ENCODE measurements at regions not wholly inside any gene's neighbourhood (a gene's known extent, or its start where the extent isn't known, plus 50 kb on each side); places are given as distances from the start of the nearest gene placed in this dataset.

DNA sequence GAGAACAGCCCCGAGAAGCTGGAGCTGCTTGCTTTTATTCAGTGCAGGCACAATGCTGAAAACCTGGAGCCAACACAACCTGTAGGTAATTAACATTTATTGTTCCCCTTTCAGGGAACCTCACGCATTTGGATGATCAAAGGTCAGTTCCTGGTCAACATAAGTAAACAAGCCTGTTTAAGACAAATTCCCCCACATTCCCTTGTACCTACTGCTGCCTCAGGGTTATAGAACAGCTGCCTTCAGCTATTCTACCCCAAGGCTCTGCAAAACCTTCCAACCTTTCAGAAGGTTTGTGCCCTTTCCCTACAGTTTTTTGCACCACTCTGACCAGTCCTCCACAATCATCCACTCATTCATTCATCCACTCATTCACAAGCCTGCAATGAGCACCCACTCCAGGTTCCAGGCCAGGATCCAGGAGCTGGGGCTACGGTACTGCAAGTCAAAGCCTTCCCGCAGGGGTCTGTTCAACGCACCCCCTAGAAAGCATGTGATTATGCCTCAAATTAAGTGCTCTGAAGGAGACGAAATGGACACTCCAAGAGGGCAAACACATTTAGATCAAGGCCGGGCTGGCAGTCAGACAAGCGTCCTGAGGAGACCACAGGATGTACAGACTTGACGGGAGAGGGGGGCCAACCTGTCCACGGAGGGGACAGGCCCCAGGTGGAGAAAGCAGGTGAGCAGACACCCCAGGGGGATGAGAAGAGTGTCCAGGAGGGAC is 683.9 kb downstream of the MATN1 start:
- DNase-seq (ENCODE audit: low read depth): no peak
- in situ Hi-C loops (cut with HindIII; ENCODE audit: low sequenced_read_pairs): no loop called here
- TF ChIP-seq, protein P1, sequence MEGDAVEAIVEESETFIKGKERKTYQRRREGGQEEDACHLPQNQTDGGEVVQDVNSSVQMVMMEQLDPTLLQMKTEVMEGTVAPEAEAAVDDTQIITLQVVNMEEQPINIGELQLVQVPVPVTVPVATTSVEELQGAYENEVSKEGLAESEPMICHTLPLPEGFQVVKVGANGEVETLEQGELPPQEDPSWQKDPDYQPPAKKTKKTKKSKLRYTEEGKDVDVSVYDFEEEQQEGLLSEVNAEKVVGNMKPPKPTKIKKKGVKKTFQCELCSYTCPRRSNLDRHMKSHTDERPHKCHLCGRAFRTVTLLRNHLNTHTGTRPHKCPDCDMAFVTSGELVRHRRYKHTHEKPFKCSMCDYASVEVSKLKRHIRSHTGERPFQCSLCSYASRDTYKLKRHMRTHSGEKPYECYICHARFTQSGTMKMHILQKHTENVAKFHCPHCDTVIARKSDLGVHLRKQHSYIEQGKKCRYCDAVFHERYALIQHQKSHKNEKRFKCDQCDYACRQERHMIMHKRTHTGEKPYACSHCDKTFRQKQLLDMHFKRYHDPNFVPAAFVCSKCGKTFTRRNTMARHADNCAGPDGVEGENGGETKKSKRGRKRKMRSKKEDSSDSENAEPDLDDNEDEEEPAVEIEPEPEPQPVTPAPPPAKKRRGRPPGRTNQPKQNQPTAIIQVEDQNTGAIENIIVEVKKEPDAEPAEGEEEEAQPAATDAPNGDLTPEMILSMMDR (IDR thresholded peaks at IDR 0.05; ENCODE audit: low read depth, low read length, missing control alignments): no peak
- no peak overlapping the region for H3K4me3 ChIP-seq (ENCODE audit: low read depth, low read length)

DNA sequence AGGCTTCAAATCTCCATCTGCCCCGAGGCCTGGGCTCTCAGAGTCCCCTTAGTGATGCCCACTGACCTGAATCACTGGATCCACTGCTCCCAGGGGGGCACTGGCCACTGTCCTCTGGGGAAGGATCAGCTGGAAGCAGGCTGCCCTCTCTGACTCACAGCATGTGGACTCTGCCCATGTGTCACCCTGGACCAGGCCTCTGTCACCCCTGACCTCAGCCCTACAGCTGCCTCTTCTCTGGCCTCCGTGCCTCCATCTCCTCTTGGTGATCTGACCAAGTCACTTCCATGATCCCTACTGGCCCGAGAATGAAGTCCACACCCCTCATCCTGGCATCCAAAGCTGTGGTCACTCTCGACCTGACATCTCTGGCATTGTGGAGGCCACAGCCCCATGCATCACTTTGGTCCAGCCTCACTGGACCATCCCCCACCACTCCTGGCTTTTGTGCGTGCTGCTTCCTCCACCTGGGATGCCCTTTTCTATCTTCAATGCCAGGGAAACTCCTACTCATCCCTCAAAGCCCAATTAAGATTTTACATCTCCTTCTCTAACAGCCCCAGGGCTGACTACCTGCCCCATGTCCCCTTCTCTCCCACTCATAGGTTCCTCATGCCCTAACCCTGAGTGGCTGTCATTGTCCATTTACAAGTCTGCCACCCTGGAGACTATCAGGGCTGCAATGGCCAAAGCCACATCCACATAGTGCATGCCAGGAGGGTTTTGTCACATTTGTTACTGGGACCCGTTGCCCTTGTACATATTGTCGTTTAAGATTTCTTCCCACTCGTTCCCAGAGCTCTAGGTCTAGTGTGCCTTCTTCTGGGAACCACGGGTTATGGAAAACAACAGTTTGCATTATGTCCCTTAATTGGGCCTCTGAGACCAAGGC is 685.0 kb downstream of the MATN1 start:
- in situ Hi-C loops (cut with HindIII; ENCODE audit: low sequenced_read_pairs): no loop called here
- TF ChIP-seq, protein P1 (IDR thresholded peaks at IDR 0.05; ENCODE audit: low read depth, low read length, missing control alignments): no peak
- H3K4me3 ChIP-seq (ENCODE audit: low read depth, low read length): no peak overlapping the region
- no peak for DNase-seq (ENCODE audit: low read depth)

DNA sequence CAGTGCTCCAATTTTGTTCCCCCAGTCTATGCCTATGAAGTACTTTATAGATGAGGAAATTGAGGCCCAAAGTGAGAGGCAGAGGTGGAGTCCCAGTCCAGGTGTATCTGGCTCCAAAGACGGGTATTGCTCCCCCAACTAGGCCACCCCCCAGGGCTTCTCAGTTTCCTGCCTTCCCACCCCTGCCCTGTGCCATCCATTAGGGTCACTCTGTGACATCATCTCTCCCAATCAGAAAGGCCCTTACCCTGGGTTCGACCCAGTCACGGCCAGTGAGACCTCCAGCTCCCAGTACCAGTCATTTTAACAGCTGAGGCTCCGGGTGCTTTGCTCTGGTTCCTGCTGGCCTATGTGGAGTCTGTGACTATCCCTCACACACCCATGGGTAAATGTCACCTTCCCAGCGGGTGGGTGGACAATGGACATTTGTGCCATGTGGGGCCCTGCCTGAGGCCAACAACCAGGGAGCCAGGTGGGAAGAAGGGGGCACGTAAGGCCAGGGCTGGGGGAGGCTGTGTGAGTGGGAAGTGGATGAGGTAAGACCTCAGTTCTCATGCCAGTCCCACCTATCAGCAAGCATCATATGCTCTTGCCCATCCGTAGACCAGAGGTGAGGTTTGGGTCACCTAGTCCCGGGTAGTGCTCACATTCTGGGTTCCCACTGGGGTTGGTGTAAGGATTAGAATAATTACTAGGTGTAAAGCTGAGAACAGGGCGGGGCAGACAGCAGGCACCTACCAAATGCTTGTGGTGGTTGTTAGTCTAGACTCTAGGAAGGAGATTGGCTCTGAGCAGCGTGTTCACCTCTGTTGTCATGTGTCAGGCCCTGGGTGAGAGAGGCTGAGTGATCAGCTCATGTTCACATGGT is 685.9 kb downstream of the MATN1 start:
- no peak for DNase-seq (ENCODE audit: low read depth)
- in situ Hi-C loops (cut with HindIII; ENCODE audit: low sequenced_read_pairs): no loop called here
- H3K4me3 ChIP-seq (ENCODE audit: low read depth, low read length): no peak overlapping the region
- TF ChIP-seq, protein P1 (IDR thresholded peaks at IDR 0.05; ENCODE audit: low read depth, low read length, missing control alignments): no peak

DNA sequence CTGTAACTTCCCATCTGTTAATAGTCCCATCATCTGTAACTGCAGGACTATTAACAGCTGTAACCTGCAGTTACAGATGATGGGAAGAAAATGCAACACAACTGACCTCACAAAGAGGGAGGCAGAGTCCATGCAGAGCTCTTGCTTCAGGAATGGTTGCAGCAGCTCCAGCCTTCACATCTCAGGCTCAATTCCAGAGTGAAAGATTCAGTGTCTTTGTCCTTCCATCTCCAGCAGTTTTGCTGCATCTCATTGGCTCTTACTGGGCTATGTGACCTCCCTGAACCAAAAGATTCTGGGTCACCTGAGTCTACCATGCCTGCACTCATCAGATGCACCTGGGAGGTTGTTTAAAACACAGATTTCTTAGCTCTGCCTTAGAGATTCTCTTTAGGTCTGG is 686.7 kb downstream of the MATN1 start:
- in situ Hi-C loops (cut with HindIII; ENCODE audit: low sequenced_read_pairs): no loop called here
- TF ChIP-seq, protein P1 (IDR thresholded peaks at IDR 0.05; ENCODE audit: low read depth, low read length, missing control alignments): no peak
- H3K4me3 ChIP-seq (ENCODE audit: low read depth, low read length): no peak overlapping the region
- DNase-seq (ENCODE audit: low read depth): no peak

DNA sequence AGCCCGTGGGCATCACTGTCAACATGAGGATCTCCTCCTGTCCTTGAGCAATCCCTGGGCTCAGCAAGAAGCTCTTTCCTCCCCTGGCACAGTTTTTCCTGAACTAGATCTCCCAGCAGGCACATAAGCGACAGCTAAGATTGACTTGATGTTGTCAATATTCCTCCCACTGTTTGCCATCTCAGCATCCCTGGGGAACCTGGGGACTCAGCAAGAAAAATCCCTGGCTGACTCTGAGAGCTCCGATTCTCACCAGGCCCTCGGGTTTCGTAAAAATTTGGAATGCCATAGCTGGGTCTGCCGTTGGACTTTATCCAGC is 687.2 kb downstream of the MATN1 start:
- TF ChIP-seq, protein P1 (IDR thresholded peaks at IDR 0.05; ENCODE audit: low read depth, low read length, missing control alignments): no peak
- in situ Hi-C loops (cut with HindIII; ENCODE audit: low sequenced_read_pairs): no loop called here
- no peak for DNase-seq (ENCODE audit: low read depth)
- H3K4me3 ChIP-seq (ENCODE audit: low read depth, low read length): no peak overlapping the region

DNA sequence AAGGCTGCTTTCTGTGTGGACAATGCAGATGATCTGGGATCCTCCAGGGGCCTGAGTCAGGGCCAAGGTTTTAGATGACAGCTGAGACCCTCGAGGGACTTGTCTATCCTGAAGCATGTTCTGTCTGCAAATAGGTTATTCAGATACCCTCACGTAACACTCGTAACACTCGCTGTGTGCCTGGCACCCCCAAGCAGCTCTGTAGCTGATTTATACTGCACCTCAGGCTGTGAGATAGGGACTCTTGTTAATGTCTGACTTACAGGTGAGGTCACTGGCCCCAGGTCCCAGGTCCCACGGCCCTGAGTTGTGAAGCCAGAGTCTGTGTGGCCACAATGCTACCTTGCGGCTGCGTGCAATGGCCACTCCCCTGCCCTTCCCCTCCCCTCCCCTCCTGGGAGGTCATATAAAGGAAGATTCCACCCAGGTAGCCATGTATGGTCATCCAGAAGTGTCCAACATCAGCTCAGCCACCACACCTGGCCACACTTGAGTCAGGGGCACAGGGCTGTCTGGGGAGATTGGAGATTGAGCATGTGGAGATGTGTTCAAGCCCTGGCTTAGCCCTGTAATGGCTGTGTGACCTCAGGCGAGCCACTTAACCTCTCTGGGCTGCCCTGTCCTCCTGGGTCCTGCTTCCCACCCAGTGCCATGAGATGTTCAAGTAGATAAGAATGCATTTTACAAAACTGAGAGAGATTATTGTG is 687.7 kb downstream of the MATN1 start:
- no peak for DNase-seq (ENCODE audit: low read depth)
- no peak overlapping the region for H3K4me3 ChIP-seq (ENCODE audit: low read depth, low read length)
- in situ Hi-C loops (cut with HindIII; ENCODE audit: low sequenced_read_pairs): no loop called here
- TF ChIP-seq, protein P1 (IDR thresholded peaks at IDR 0.05; ENCODE audit: low read depth, low read length, missing control alignments): no peak
